H1 (cell line): ENCODE measurements at regions not wholly inside any gene's neighbourhood (a gene's known extent, or its start where the extent isn't known, plus 50 kb on each side); places are given as distances from the start of the nearest gene placed in this dataset.

Experiments used
- CTCF ChIP-seq, 3 experiments: IDR thresholded peaks; 1 replicate in 2 of 3; 2 replicates in 1 of 3; pipeline versions ENCODE4 v1.5.1 to v1.6.1; 2011; ENCODE audit warnings: low read length in 3 of 3, mild to moderate bottlenecking in 3 of 3, inconsistent platforms in 2 of 3, low read depth in 1 of 3, moderate library complexity in 1 of 3; ENCODE audit not compliant: insufficient read depth in 1 of 3; ENCODE audit errors: control extremely low read depth in 1 of 3
- GABPA ChIP-seq: IDR thresholded peaks from 2 replicates; pipeline ENCODE4 v1.6.1; 2011; ENCODE audit warnings: mild to moderate bottlenecking, low read length, moderate library complexity, borderline replicate concordance; ENCODE audit not compliant: insufficient read depth
- GTF2F1 ChIP-seq: IDR thresholded peaks from 2 replicates; pipeline ENCODE4 v1.6.1; 2012; ENCODE audit warnings: low read depth, low read length, improper control_type of control experiment, borderline replicate concordance
- RFX5 ChIP-seq: IDR thresholded peaks from 2 replicates; pipeline ENCODE4 v1.6.1; 2011; ENCODE audit warnings: low read depth, low read length, improper control_type of control experiment, borderline replicate concordance
- SUZ12 ChIP-seq: fragments of 200-600 bp; sonication (generic); IDR thresholded peaks from 2 replicates; pipeline ENCODE4 v1.6.1; 2012; ENCODE audit warnings: mild to moderate bottlenecking, inconsistent platforms, low read length, moderate library complexity, mixed read lengths
- TAF7 ChIP-seq: optimal IDR thresholded peaks from 2 replicates; pipeline ENCODE3; 2011; ENCODE audit warnings: low read depth, mild to moderate bottlenecking, inconsistent platforms, low read length, moderate library complexity, borderline replicate concordance
- TF ChIP-seq, protein P1 (sequence below): IDR thresholded peaks from 2 replicates; pipeline ENCODE4 v1.6.1; 2012; ENCODE audit warnings: inconsistent platforms

- TF ChIP-seq GABPA = no peak
- no peak for TF ChIP-seq CTCF (IDR thresholded peaks at IDR 0.05; ENCODE audit: control extremely low read depth in 1 of 3, insufficient read depth in 1 of 3, low read depth in 1 of 3, low read length in 3 of 3)
- TF ChIP-seq GTF2F1 = no peak
- TF ChIP-seq TAF7 = no peak
- TF ChIP-seq RFX5 = no peak
- TF ChIP-seq SUZ12 = no peak
- TF ChIP-seq, protein P1, sequence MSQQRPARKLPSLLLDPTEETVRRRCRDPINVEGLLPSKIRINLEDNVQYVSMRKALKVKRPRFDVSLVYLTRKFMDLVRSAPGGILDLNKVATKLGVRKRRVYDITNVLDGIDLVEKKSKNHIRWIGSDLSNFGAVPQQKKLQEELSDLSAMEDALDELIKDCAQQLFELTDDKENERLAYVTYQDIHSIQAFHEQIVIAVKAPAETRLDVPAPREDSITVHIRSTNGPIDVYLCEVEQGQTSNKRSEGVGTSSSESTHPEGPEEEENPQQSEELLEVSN = no peak
Observed at GRCh38 chr16:75965504-75966374, 239.4 kb upstream of the CPHXL start.
